ENCODE measurements at regions not wholly inside any gene's neighbourhood (a gene's known extent, or its start where the extent isn't known, plus 50 kb on each side); places are given as distances from the start of the nearest gene placed in this dataset.
A peak's percentile ranks its signal among the peaks of the same experiment; 100 is the strongest.

DNA sequence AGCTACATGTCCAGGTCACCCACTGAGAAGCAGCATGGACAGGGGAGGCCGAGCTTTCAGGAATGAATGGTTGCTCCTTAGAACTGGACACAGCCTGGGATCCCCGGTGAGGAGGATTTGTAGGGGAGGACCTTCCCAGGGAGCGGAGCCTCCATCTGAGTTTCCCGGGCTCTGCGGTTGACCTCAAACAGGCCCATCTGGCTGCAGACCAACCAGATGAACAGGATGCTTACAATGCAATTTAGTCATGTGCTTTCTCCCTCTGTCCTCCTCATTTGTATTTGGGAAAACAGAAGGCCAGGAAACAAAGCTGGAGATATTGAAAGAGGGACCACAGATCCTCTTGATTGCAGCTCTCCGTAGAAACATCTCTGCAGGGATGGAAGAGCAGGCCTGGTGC is 104.8 kb downstream of the EMX2 start:
- Mint-ChIP-seq H3K4me3 (no peak overlapping the region), H3K9me3 (peaks cover 8% of the 10 kb centered on the region; the same call in 1 of the 3 replicates), H3K27me3 (ENCODE audit: insufficient read depth, low read depth, poor library complexity) (peaks cover 2% of the 10 kb centered on the region), H3K27ac (no peak overlapping the region), H3K4me1 (no peaks in the 10 kb centered on the region), H3K36me3 (ENCODE audit: low read depth) (no peaks in the 10 kb centered on the region)
- no peak overlapping the region for H3K4me3 ChIP-seq
- TF ChIP-seq STAT1 (IDR thresholded peaks at IDR 0.05; ENCODE audit: unreplicated experiment) (no peak), POLR2AphosphoS5 (IDR thresholded peaks at IDR 0.05; ENCODE audit: low read depth) (no peak), JUNB (IDR thresholded peaks at IDR 0.05; ENCODE audit: unreplicated experiment) (no peak), ZNF331 (CRISPR knock-in tag; IDR thresholded peaks at IDR 0.05; ENCODE audit: low read depth) (no peak), NANOG (IDR thresholded peaks at IDR 0.05; ENCODE audit: borderline replicate concordance) (no peak), CREB1 (CRISPR knock-in tag; IDR thresholded peaks at IDR 0.05; ENCODE audit: low read depth) (no peak), EZH2 (IDR thresholded peaks at IDR 0.05; ENCODE audit: low read depth, unreplicated experiment) (no peak), EZH2phosphoT487 (IDR thresholded peaks at IDR 0.05; ENCODE audit: unreplicated experiment) (no peak), ZNF114 (CRISPR knock-in tag; IDR thresholded peaks at IDR 0.05) (no peak)
- TF ChIP-seq, protein P1, sequence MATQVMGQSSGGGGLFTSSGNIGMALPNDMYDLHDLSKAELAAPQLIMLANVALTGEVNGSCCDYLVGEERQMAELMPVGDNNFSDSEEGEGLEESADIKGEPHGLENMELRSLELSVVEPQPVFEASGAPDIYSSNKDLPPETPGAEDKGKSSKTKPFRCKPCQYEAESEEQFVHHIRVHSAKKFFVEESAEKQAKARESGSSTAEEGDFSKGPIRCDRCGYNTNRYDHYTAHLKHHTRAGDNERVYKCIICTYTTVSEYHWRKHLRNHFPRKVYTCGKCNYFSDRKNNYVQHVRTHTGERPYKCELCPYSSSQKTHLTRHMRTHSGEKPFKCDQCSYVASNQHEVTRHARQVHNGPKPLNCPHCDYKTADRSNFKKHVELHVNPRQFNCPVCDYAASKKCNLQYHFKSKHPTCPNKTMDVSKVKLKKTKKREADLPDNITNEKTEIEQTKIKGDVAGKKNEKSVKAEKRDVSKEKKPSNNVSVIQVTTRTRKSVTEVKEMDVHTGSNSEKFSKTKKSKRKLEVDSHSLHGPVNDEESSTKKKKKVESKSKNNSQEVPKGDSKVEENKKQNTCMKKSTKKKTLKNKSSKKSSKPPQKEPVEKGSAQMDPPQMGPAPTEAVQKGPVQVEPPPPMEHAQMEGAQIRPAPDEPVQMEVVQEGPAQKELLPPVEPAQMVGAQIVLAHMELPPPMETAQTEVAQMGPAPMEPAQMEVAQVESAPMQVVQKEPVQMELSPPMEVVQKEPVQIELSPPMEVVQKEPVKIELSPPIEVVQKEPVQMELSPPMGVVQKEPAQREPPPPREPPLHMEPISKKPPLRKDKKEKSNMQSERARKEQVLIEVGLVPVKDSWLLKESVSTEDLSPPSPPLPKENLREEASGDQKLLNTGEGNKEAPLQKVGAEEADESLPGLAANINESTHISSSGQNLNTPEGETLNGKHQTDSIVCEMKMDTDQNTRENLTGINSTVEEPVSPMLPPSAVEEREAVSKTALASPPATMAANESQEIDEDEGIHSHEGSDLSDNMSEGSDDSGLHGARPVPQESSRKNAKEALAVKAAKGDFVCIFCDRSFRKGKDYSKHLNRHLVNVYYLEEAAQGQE (IDR thresholded peaks at IDR 0.05; ENCODE audit: unreplicated experiment), result no peak
- TF ChIP-seq, protein P2, sequence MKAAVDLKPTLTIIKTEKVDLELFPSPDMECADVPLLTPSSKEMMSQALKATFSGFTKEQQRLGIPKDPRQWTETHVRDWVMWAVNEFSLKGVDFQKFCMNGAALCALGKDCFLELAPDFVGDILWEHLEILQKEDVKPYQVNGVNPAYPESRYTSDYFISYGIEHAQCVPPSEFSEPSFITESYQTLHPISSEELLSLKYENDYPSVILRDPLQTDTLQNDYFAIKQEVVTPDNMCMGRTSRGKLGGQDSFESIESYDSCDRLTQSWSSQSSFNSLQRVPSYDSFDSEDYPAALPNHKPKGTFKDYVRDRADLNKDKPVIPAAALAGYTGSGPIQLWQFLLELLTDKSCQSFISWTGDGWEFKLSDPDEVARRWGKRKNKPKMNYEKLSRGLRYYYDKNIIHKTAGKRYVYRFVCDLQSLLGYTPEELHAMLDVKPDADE (IDR thresholded peaks at IDR 0.05), result no peak
- TF ChIP-seq, protein P3, sequence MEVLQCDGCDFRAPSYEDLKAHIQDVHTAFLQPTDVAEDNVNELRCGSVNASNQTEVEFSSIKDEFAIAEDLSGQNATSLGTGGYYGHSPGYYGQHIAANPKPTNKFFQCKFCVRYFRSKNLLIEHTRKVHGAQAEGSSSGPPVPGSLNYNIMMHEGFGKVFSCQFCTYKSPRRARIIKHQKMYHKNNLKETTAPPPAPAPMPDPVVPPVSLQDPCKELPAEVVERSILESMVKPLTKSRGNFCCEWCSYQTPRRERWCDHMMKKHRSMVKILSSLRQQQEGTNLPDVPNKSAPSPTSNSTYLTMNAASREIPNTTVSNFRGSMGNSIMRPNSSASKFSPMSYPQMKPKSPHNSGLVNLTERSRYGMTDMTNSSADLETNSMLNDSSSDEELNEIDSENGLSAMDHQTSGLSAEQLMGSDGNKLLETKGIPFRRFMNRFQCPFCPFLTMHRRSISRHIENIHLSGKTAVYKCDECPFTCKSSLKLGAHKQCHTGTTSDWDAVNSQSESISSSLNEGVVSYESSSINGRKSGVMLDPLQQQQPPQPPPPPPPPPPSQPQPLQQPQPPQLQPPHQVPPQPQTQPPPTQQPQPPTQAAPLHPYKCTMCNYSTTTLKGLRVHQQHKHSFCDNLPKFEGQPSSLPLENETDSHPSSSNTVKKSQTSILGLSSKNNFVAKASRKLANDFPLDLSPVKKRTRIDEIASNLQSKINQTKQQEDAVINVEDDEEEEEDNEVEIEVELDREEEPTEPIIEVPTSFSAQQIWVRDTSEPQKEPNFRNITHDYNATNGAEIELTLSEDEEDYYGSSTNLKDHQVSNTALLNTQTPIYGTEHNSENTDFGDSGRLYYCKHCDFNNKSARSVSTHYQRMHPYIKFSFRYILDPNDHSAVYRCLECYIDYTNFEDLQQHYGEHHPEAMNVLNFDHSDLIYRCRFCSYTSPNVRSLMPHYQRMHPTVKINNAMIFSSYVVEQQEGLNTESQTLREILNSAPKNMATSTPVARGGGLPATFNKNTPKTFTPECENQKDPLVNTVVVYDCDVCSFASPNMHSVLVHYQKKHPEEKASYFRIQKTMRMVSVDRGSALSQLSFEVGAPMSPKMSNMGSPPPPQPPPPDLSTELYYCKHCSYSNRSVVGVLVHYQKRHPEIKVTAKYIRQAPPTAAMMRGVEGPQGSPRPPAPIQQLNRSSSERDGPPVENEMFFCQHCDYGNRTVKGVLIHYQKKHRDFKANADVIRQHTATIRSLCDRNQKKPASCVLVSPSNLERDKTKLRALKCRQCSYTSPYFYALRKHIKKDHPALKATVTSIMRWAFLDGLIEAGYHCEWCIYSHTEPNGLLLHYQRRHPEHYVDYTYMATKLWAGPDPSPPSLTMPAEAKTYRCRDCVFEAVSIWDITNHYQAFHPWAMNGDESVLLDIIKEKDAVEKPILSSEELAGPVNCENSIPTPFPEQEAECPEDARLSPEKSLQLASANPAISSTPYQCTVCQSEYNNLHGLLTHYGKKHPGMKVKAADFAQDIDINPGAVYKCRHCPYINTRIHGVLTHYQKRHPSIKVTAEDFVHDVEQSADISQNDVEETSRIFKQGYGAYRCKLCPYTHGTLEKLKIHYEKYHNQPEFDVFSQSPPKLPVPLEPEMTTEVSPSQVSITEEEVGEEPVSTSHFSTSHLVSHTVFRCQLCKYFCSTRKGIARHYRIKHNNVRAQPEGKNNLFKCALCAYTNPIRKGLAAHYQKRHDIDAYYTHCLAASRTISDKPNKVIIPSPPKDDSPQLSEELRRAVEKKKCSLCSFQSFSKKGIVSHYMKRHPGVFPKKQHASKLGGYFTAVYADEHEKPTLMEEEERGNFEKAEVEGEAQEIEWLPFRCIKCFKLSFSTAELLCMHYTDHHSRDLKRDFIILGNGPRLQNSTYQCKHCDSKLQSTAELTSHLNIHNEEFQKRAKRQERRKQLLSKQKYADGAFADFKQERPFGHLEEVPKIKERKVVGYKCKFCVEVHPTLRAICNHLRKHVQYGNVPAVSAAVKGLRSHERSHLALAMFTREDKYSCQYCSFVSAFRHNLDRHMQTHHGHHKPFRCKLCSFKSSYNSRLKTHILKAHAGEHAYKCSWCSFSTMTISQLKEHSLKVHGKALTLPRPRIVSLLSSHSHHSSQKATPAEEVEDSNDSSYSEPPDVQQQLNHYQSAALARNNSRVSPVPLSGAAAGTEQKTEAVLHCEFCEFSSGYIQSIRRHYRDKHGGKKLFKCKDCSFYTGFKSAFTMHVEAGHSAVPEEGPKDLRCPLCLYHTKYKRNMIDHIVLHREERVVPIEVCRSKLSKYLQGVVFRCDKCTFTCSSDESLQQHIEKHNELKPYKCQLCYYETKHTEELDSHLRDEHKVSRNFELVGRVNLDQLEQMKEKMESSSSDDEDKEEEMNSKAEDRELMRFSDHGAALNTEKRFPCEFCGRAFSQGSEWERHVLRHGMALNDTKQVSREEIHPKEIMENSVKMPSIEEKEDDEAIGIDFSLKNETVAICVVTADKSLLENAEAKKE (CRISPR knock-in tag; IDR thresholded peaks at IDR 0.05), result no peak
- TF ChIP-seq, protein P4, sequence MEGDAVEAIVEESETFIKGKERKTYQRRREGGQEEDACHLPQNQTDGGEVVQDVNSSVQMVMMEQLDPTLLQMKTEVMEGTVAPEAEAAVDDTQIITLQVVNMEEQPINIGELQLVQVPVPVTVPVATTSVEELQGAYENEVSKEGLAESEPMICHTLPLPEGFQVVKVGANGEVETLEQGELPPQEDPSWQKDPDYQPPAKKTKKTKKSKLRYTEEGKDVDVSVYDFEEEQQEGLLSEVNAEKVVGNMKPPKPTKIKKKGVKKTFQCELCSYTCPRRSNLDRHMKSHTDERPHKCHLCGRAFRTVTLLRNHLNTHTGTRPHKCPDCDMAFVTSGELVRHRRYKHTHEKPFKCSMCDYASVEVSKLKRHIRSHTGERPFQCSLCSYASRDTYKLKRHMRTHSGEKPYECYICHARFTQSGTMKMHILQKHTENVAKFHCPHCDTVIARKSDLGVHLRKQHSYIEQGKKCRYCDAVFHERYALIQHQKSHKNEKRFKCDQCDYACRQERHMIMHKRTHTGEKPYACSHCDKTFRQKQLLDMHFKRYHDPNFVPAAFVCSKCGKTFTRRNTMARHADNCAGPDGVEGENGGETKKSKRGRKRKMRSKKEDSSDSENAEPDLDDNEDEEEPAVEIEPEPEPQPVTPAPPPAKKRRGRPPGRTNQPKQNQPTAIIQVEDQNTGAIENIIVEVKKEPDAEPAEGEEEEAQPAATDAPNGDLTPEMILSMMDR (conservative IDR thresholded peaks at IDR 0.05; ENCODE audit: low read depth in 2 of 2), result no peak
- no peaks in the 10 kb centered on the region for H4K20me1 ChIP-seq (replicated peaks; ENCODE audit: insufficient read depth)
- no peaks in the 10 kb centered on the region for H3K4me1 ChIP-seq (ENCODE audit: insufficient read depth)
- DNase-seq (ENCODE audit: low spot score), result no peak
- H3K27me3 ChIP-seq (ENCODE audit: insufficient read depth), result no peaks in the 10 kb centered on the region
- H3K79me2 ChIP-seq (replicated peaks; ENCODE audit: insufficient read depth), result no peaks in the 10 kb centered on the region
- H3K36me3 ChIP-seq (ENCODE audit: insufficient read depth), result no peaks in the 10 kb centered on the region
- H3K4me2 ChIP-seq, result no peak overlapping the region
- no peak for ATAC-seq
- 0 out of 2 replicates have a peak overlapping the region, but pooled peaks have one; percentile 9 for H2AFZ ChIP-seq
- H3F3A ChIP-seq (replicated peaks; ENCODE audit: low read depth), result no peaks in the 10 kb centered on the region
- H3K27ac ChIP-seq (ENCODE audit: low read depth), result no peak overlapping the region
- peaks cover 7% of the 10 kb centered on the region; the same call in 1 of the 2 replicates for H3K9me2 ChIP-seq (ENCODE audit: insufficient read depth)

All from GM23338 (cell line).